ENCODE measurements at regions not wholly inside any gene's neighbourhood (a gene's known extent, or its start where the extent isn't known, plus 50 kb on each side); places are given as distances from the start of the nearest gene placed in this dataset.

DNA sequence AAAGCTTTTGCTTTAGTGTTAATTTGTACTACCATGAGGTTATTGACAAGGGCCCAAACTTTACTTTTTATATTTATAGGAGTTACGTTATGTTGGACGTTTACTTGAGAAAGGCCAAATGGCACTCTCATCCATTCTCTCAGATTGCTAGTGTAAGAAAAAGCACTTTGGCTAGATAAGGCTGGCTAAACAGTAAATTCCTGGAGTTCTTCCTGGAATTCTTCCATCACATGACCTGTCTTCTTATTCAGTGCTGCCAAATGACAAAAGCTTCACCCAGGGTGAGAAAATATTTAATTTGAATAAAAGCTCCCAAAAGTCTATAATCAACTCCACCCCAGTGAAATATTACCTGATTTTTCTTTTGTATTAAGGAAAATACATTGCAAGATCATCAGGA is 1568.9 kb upstream of the ACO1 start:
- no peaks in the 10 kb centered on the region for H3K4me1 Mint-ChIP-seq
- no peaks in the 10 kb centered on the region for H3K36me3 Mint-ChIP-seq
- WGBS (ENCODE audit: insufficient coverage): no CpG with 5 or more reads among the region's 2 CpGs
- ATAC-seq (replicated peaks in 1 of 4): no peak
- no peak overlapping the region for H3K4me3 ChIP-seq (ENCODE audit: control insufficient read depth in 1 of 2, extremely low read depth in 1 of 2, low read length in 1 of 2)
- H3K27ac ChIP-seq (ENCODE audit: low read length): no peak overlapping the region
- H3K27me3 Mint-ChIP-seq: no peaks in the 10 kb centered on the region
- H3K9me3 Mint-ChIP-seq: no peaks in the 10 kb centered on the region
- no peaks in the 10 kb centered on the region for H3K27me3 ChIP-seq (replicated peaks in 1 of 2; ENCODE audit: control insufficient read depth in 2 of 2, extremely low read depth in 1 of 2, insufficient read depth in 2 of 2, low read length in 1 of 2)
- no peak overlapping the region for H3K4me3 Mint-ChIP-seq
- no peak overlapping the region for H3K27ac Mint-ChIP-seq
- POLR2A ChIA-PET: no interaction called here
- no peaks in the 10 kb centered on the region for H3K36me3 ChIP-seq (ENCODE audit: control insufficient read depth in 2 of 2, extremely low read depth in 1 of 2, insufficient read depth in 1 of 2, low read length in 1 of 2)
- H3K9me3 ChIP-seq: no peaks in the 10 kb centered on the region
- CTCF ChIA-PET: no interaction called here
- no peaks in the 10 kb centered on the region for H3K4me1 ChIP-seq (ENCODE audit: control insufficient read depth in 1 of 2, extremely low read depth in 1 of 2, insufficient read depth in 2 of 2, low read length in 2 of 2)
- no peak for DNase-seq

DNA sequence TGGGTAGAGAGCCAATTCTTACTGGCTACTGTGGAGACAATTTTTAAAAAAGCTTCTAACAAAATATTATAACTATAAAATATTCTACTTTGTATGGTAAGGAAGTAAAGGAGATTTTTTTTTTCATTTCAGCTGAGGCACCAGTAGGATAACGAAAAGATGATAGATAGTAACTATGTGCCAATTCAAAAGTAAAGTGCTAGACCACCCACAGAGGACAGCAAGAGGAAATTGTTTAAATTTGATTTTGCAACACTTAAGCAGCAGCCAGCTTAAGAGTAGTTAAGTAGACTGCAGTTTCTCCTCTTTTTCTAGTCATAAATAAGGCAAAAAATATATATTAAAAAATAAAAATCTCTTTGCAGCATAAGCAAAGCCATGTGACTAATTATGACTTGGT is 1539.3 kb upstream of the ACO1 start:
- Mint-ChIP-seq H3K4me1 (no peaks in the 10 kb centered on the region), H3K36me3 (no peaks in the 10 kb centered on the region), H3K27me3 (no peaks in the 10 kb centered on the region), H3K9me3 (no peaks in the 10 kb centered on the region), H3K27ac (no peak overlapping the region), H3K4me3 (no peak overlapping the region)
- H3K9me3 ChIP-seq: no peaks in the 10 kb centered on the region
- H3K27me3 ChIP-seq (replicated peaks in 1 of 2; ENCODE audit: control insufficient read depth in 2 of 2, extremely low read depth in 1 of 2, insufficient read depth in 2 of 2, low read length in 1 of 2): no peaks in the 10 kb centered on the region
- H3K36me3 ChIP-seq (ENCODE audit: control insufficient read depth in 2 of 2, extremely low read depth in 1 of 2, insufficient read depth in 1 of 2, low read length in 1 of 2): no peaks in the 10 kb centered on the region
- no peaks in the 10 kb centered on the region for H3K4me1 ChIP-seq (ENCODE audit: control insufficient read depth in 1 of 2, extremely low read depth in 1 of 2, insufficient read depth in 2 of 2, low read length in 2 of 2)
- ATAC-seq (replicated peaks in 1 of 4): no peak
- DNase-seq: no peak
- no peak overlapping the region for H3K27ac ChIP-seq (ENCODE audit: low read length)
- no CpG with 5 or more reads among the region's 1 CpG for WGBS (ENCODE audit: insufficient coverage)
- ChIA-PET CTCF (no interaction called here), POLR2A (no interaction called here)
- no peak overlapping the region for H3K4me3 ChIP-seq (ENCODE audit: control insufficient read depth in 1 of 2, extremely low read depth in 1 of 2, low read length in 1 of 2)

DNA sequence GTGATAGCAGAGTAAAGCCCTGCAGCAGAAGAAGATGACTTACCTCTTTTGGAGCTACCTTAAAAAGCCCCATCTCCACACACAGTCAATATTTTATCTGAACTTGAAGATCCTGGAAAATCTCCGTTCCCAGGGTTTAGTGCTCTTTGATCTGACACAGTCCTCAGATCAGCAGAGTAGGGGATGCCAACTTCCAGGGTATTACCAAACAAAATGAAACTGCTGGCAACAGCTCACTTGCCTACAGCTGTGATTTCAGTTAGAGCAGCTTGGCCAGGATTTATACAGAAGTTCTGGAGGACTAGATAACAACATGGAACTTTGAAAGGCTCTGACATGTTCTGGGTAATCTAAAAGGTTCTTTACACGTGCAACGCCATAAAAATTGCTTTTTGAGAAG is 1537.8 kb upstream of the ACO1 start:
- CTCF ChIA-PET: no interaction called here
- H3K4me3 ChIP-seq (ENCODE audit: control insufficient read depth in 1 of 2, extremely low read depth in 1 of 2, low read length in 1 of 2): no peak overlapping the region
- no peaks in the 10 kb centered on the region for H3K36me3 ChIP-seq (ENCODE audit: control insufficient read depth in 2 of 2, extremely low read depth in 1 of 2, insufficient read depth in 1 of 2, low read length in 1 of 2)
- H3K27ac ChIP-seq (ENCODE audit: low read length): no peak overlapping the region
- no peaks in the 10 kb centered on the region for H3K27me3 ChIP-seq (replicated peaks in 1 of 2; ENCODE audit: control insufficient read depth in 2 of 2, extremely low read depth in 1 of 2, insufficient read depth in 2 of 2, low read length in 1 of 2)
- 83% methylated on average over 1 of the region's 3 CpGs for WGBS (ENCODE audit: insufficient coverage)
- H3K4me1 Mint-ChIP-seq: no peaks in the 10 kb centered on the region
- POLR2A ChIA-PET: no interaction called here
- no peaks in the 10 kb centered on the region for H3K36me3 Mint-ChIP-seq
- H3K4me3 Mint-ChIP-seq: no peak overlapping the region
- H3K27ac Mint-ChIP-seq: no peak overlapping the region
- no peaks in the 10 kb centered on the region for H3K9me3 Mint-ChIP-seq
- no peaks in the 10 kb centered on the region for H3K4me1 ChIP-seq (ENCODE audit: control insufficient read depth in 1 of 2, extremely low read depth in 1 of 2, insufficient read depth in 2 of 2, low read length in 2 of 2)
- ATAC-seq (replicated peaks in 1 of 4): no peak
- H3K27me3 Mint-ChIP-seq: no peaks in the 10 kb centered on the region
- H3K9me3 ChIP-seq: no peaks in the 10 kb centered on the region
- DNase-seq: no peak

DNA sequence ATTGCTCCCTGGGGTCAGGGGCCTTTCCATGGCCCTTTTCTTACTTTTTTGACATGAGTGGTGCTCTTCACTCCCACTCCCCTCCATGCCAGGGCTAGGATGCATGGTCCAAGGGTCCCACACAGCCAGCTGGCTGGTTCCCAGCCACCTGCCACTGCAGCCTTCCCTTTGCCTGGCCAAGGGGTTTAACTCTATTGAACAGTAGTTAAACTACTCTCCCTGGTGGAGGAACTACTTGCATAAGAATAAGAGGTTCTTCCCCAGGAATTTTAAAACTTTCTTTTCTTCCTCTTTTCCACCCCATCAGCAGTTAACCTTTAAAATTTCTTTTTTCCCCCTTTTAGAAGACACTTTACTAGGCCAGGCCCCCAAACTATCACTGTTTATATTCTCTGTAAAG is 1532.8 kb upstream of the ACO1 start:
- ATAC-seq (replicated peaks in 1 of 4): no peak
- H3K27me3 Mint-ChIP-seq: no peaks in the 10 kb centered on the region
- H3K4me1 Mint-ChIP-seq: no peaks in the 10 kb centered on the region
- ChIA-PET POLR2A (no interaction called here), CTCF (interaction anchor here in 1 of 2 donors (1.1 kb wide), 1 partner anchor 41 kb away, joined by 3 read pairs; no protein-coding TSS in a partner anchor)
- Histone ChIP-seq H3K4me1 (ENCODE audit: control insufficient read depth in 1 of 2, extremely low read depth in 1 of 2, insufficient read depth in 2 of 2, low read length in 2 of 2) (no peaks in the 10 kb centered on the region), H3K27me3 (replicated peaks in 1 of 2; ENCODE audit: control insufficient read depth in 2 of 2, extremely low read depth in 1 of 2, insufficient read depth in 2 of 2, low read length in 1 of 2) (no peaks in the 10 kb centered on the region), H3K4me3 (ENCODE audit: control insufficient read depth in 1 of 2, extremely low read depth in 1 of 2, low read length in 1 of 2) (no peak overlapping the region), H3K9me3 (no peaks in the 10 kb centered on the region), H3K27ac (ENCODE audit: low read length) (no peak overlapping the region), H3K36me3 (ENCODE audit: control insufficient read depth in 2 of 2, extremely low read depth in 1 of 2, insufficient read depth in 1 of 2, low read length in 1 of 2) (no peaks in the 10 kb centered on the region)
- H3K4me3 Mint-ChIP-seq: no peak overlapping the region
- peaks cover 0 to 4% (median 0%) of the 10 kb centered on the region in 3 donors for H3K9me3 Mint-ChIP-seq
- no peak overlapping the region for H3K27ac Mint-ChIP-seq
- DNase-seq: no peak
- no peaks in the 10 kb centered on the region for H3K36me3 Mint-ChIP-seq

DNA sequence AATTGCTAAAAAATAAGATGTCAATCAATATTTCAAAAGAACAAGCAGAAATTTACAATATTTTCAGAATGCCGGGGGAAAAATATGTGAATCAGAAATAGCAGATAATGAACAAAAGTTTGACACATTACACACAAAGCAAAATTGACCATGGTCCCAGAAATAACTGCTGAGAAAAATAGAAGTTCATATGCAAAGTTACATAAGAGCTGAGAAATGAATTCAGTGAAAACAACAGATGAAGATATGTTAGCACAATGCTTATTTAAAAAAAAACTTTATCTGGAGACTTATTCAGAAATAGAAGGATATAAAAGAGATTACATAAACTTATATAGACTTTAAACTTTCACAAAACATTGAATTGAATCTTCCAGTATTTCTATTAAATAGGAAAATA is 1483.7 kb upstream of the ACO1 start:
- DNase-seq: no peak
- H3K27ac Mint-ChIP-seq: no peak overlapping the region
- Histone ChIP-seq H3K4me1 (ENCODE audit: control insufficient read depth in 1 of 2, extremely low read depth in 1 of 2, insufficient read depth in 2 of 2, low read length in 2 of 2) (no peaks in the 10 kb centered on the region), H3K9me3 (no peaks in the 10 kb centered on the region), H3K27ac (ENCODE audit: low read length) (no peak overlapping the region), H3K4me3 (ENCODE audit: control insufficient read depth in 1 of 2, extremely low read depth in 1 of 2, low read length in 1 of 2) (no peak overlapping the region), H3K27me3 (replicated peaks in 1 of 2; ENCODE audit: control insufficient read depth in 2 of 2, extremely low read depth in 1 of 2, insufficient read depth in 2 of 2, low read length in 1 of 2) (no peaks in the 10 kb centered on the region), H3K36me3 (ENCODE audit: control insufficient read depth in 2 of 2, extremely low read depth in 1 of 2, insufficient read depth in 1 of 2, low read length in 1 of 2) (no peaks in the 10 kb centered on the region)
- no peak overlapping the region for H3K4me3 Mint-ChIP-seq
- H3K4me1 Mint-ChIP-seq: no peaks in the 10 kb centered on the region
- WGBS (ENCODE audit: insufficient coverage): no CpG with 5 or more reads among the region's 1 CpG
- H3K9me3 Mint-ChIP-seq: no peaks in the 10 kb centered on the region
- POLR2A ChIA-PET: no interaction called here
- ATAC-seq (replicated peaks in 1 of 4): no peak
- H3K36me3 Mint-ChIP-seq: no peaks in the 10 kb centered on the region
- no peaks in the 10 kb centered on the region for H3K27me3 Mint-ChIP-seq
- CTCF ChIA-PET: no interaction called here

DNA sequence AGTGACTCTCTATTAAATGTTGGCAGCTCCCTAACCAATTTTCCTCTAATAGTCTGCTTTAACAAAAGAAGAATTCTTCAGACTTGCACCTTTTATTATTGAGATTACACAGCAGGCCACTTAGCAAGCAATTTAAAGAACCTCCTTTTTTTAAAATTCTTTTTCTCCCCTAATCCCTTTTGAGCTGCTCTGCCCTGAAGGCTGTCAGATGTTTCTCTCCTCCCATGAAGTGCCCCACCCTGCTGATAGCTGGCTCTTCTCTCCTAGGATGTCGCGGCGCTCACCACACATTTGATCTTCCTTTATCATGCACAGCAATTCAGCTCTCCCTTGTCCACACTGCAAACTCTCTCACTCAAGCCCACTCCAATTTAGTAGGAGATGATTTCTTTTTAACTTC is 1471.1 kb upstream of the ACO1 start:
- no peak overlapping the region for H3K4me3 ChIP-seq (ENCODE audit: control insufficient read depth in 1 of 2, extremely low read depth in 1 of 2, low read length in 1 of 2)
- H3K36me3 ChIP-seq (ENCODE audit: control insufficient read depth in 2 of 2, extremely low read depth in 1 of 2, insufficient read depth in 1 of 2, low read length in 1 of 2): no peaks in the 10 kb centered on the region
- ATAC-seq (replicated peaks in 1 of 4) (no peak), DNase-seq (no peak)
- no peaks in the 10 kb centered on the region for H3K4me1 ChIP-seq (ENCODE audit: control insufficient read depth in 1 of 2, extremely low read depth in 1 of 2, insufficient read depth in 2 of 2, low read length in 2 of 2)
- Mint-ChIP-seq H3K36me3 (no peaks in the 10 kb centered on the region), H3K27ac (no peak overlapping the region), H3K9me3 (no peaks in the 10 kb centered on the region), H3K4me1 (no peaks in the 10 kb centered on the region), H3K27me3 (no peaks in the 10 kb centered on the region), H3K4me3 (no peak overlapping the region)
- no peak overlapping the region for H3K27ac ChIP-seq (ENCODE audit: low read length)
- H3K9me3 ChIP-seq: no peaks in the 10 kb centered on the region
- H3K27me3 ChIP-seq (replicated peaks in 1 of 2; ENCODE audit: control insufficient read depth in 2 of 2, extremely low read depth in 1 of 2, insufficient read depth in 2 of 2, low read length in 1 of 2): no peaks in the 10 kb centered on the region
- WGBS (ENCODE audit: insufficient coverage): no CpG with 5 or more reads among the region's 3 CpGs
- POLR2A ChIA-PET: no interaction called here
- CTCF ChIA-PET: interaction anchor here in 1 of 2 donors (0.6 kb wide), 1 partner anchor 65 kb away, joined by 3 read pairs; no protein-coding TSS in a partner anchor

DNA sequence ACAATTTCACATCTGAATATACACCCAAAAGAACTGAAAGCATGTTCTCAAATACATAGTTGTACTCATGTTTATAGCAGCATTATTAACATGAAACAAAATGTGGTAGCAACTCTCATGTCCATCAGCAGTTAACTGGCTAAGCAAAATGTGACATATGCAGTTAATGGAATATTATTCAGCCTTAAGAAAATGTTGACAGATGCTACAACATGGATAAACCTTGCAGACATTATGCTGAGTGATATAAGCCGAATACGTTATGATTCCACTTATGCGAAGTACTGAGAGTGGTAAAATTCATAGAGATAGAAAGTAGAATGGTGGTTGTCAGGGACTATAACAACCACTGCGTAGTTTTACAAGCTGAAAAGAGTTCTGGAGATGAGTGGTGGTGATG is 1469.0 kb upstream of the ACO1 start:
- Mint-ChIP-seq H3K36me3 (no peaks in the 10 kb centered on the region), H3K27ac (no peak overlapping the region), H3K9me3 (no peaks in the 10 kb centered on the region), H3K27me3 (no peaks in the 10 kb centered on the region), H3K4me1 (no peaks in the 10 kb centered on the region), H3K4me3 (no peak overlapping the region)
- no peaks in the 10 kb centered on the region for H3K36me3 ChIP-seq (ENCODE audit: control insufficient read depth in 2 of 2, extremely low read depth in 1 of 2, insufficient read depth in 1 of 2, low read length in 1 of 2)
- no peak overlapping the region for H3K4me3 ChIP-seq (ENCODE audit: control insufficient read depth in 1 of 2, extremely low read depth in 1 of 2, low read length in 1 of 2)
- WGBS (ENCODE audit: insufficient coverage): 100% methylated on average over 3 of the region's 4 CpGs
- ATAC-seq (replicated peaks in 1 of 4): no peak
- H3K27ac ChIP-seq (ENCODE audit: low read length): no peak overlapping the region
- DNase-seq: no peak
- H3K4me1 ChIP-seq (ENCODE audit: control insufficient read depth in 1 of 2, extremely low read depth in 1 of 2, insufficient read depth in 2 of 2, low read length in 2 of 2): no peaks in the 10 kb centered on the region
- no peaks in the 10 kb centered on the region for H3K9me3 ChIP-seq
- ChIA-PET POLR2A (no interaction called here), CTCF (no interaction called here)
- H3K27me3 ChIP-seq (replicated peaks in 1 of 2; ENCODE audit: control insufficient read depth in 2 of 2, extremely low read depth in 1 of 2, insufficient read depth in 2 of 2, low read length in 1 of 2): no peaks in the 10 kb centered on the region

Data from T-cell (primary cell).